ENCODE measurements at regions not wholly inside any gene's neighbourhood (a gene's known extent, or its start where the extent isn't known, plus 50 kb on each side); places are given as distances from the start of the nearest gene placed in this dataset.

GRCh38 chr18:59768409-59768808 is 71.2 kb upstream of the CCBE1 start:
- no peak for TF ChIP-seq CTCF (IDR thresholded peaks at IDR 0.05)
- TF ChIP-seq POLR2A (IDR thresholded peaks at IDR 0.05), result no peak
